Thyroid gland (tissue), 4 donors: ENCODE measurements at regions not wholly inside any gene's neighbourhood (a gene's known extent, or its start where the extent isn't known, plus 50 kb on each side); places are given as distances from the start of the nearest gene placed in this dataset.

ENCODE experiments used
- POLR2A ChIP-seq, 2 donors: fragments of 450-650 bp; IDR thresholded peaks; one replicate each; pipeline ENCODE4 v1.6.1; 2017; ENCODE audit warnings: antibody characterized with exemption in 2 of 2, mild to moderate bottlenecking in 2 of 2, moderate library complexity in 1 of 2
- TF ChIP-seq, protein P1 (sequence below), 6 experiments: fragments of 200-600 bp in 3 of 6; fragments of 450-650 bp in 3 of 6; sonication (generic) in 3 of 6; IDR thresholded peaks; one replicate each; pipeline ENCODE4 v1.5.1; 2016 to 2019; ENCODE audit warnings: antibody characterized with exemption in 6 of 6, mild to moderate bottlenecking in 2 of 6, inconsistent platforms in 1 of 6, moderate library complexity in 1 of 6

DNA sequence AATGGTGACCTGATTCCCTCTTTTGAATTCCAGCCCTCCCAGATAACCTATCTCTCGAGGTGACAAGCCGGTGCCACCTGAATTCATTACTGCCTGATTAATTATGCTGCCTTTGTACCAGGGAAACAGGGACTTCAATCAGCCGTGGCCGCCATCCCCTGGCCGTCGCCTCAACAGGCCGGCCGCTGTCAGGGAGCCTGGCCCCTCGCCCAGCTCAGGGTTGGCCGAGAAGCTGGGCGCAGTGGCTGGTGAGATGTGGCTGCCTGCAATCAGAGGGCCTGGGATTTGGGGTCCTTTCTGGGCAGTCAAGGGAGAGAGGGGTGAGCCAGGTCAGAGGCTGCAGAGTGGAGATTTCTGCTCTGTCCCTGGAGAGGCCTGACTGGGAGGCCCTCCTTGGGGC, 91.2 kb downstream of the KCTD15 start:
- no peak for TF ChIP-seq POLR2A (IDR thresholded peaks at IDR 0.05)
- TF ChIP-seq, protein P1, sequence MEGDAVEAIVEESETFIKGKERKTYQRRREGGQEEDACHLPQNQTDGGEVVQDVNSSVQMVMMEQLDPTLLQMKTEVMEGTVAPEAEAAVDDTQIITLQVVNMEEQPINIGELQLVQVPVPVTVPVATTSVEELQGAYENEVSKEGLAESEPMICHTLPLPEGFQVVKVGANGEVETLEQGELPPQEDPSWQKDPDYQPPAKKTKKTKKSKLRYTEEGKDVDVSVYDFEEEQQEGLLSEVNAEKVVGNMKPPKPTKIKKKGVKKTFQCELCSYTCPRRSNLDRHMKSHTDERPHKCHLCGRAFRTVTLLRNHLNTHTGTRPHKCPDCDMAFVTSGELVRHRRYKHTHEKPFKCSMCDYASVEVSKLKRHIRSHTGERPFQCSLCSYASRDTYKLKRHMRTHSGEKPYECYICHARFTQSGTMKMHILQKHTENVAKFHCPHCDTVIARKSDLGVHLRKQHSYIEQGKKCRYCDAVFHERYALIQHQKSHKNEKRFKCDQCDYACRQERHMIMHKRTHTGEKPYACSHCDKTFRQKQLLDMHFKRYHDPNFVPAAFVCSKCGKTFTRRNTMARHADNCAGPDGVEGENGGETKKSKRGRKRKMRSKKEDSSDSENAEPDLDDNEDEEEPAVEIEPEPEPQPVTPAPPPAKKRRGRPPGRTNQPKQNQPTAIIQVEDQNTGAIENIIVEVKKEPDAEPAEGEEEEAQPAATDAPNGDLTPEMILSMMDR (IDR thresholded peaks at IDR 0.05) = no peak
